Endothelial cell of umbilical vein (primary cell): ENCODE measurements at regions not wholly inside any gene's neighbourhood (a gene's known extent, or its start where the extent isn't known, plus 50 kb on each side); places are given as distances from the start of the nearest gene placed in this dataset.

ENCODE experiments used
- BruUV-seq: library from RNA; stranded (reverse); fragments of 400-500 nt; replicated peaks from 2 replicates; lab custom pipeline; 2021; lab: Mats Ljungman, UMichigan
- CTCF ChIA-PET: fragments of 300-600, 350-600 bp; sonication (Branson Sonifier 250); formaldehyde crosslinking; loops from one replicate; lab custom pipeline; 2021; ENCODE audit warnings: antibody characterized with exemption, inconsistent platforms; lab: Charles Lee
- POLR2A ChIA-PET: fragments of 300-600, 350-600 bp; sonication (Branson Sonifier 250); formaldehyde crosslinking; loops from one replicate; lab custom pipeline; 2021; ENCODE audit warnings: antibody characterized with exemption, inconsistent platforms; lab: Charles Lee
- DNase-seq: peaks from one replicate; pipeline ENCODE4 v3.0.0-alpha.2; 2011; ENCODE audit warnings: low read depth, low spot score
- FAIRE-seq: peaks from 2 replicates; lab custom pipeline; 2011; peaks lifted over from hg19 to GRCh38; lab: Jason Lieb, UNC
- H2AFZ ChIP-seq: 2 replicates; pipeline ENCODE4 v1.6.0; 2012; ENCODE audit warnings: low read depth, low read length, control low read depth, inconsistent platforms
- H3K27ac ChIP-seq: 2 replicates; pipeline ENCODE4 v1.5.1; 2011; ENCODE audit warnings: low read depth, mild to moderate bottlenecking, control low read depth, low read length, moderate library complexity; ENCODE audit not compliant: insufficient read depth
- H3K27me3 ChIP-seq, 2 experiments: 2 replicates each; pipeline versions ENCODE4 v1.6.0 to v1.6.1; 2011; ENCODE audit warnings: low read length in 2 of 2, mixed read lengths in 1 of 2; ENCODE audit not compliant: control insufficient read depth in 2 of 2, insufficient read depth in 2 of 2
- H3K36me3 ChIP-seq, 2 experiments: 2 replicates in 1 of 2; 3 replicates in 1 of 2; pipeline ENCODE4 v1.5.1; 2011; ENCODE audit warnings: low read length in 2 of 2, mild to moderate bottlenecking in 1 of 2, moderate library complexity in 1 of 2; ENCODE audit not compliant: control insufficient read depth in 2 of 2, insufficient read depth in 2 of 2; ENCODE audit errors: extremely low read depth in 1 of 2
- H3K4me1 ChIP-seq: 3 replicates; pipeline ENCODE4 v1.5.1; 2011; ENCODE audit warnings: mild to moderate bottlenecking, low read length; ENCODE audit not compliant: control insufficient read depth, insufficient read depth; ENCODE audit errors: extremely low read depth
- H3K4me2 ChIP-seq: 2 replicates; pipeline ENCODE4 v1.6.1; 2011; ENCODE audit warnings: low read length, control low read depth, mixed read lengths; ENCODE audit not compliant: insufficient read depth
- H3K4me3 ChIP-seq, 3 experiments: fragments of 200-600 bp in 1 of 3; sonication (generic), shearing (Covaris generic) in 1 of 3; replicated peaks in 1 of 3; 2 replicates each; pipeline ENCODE4 v1.5.1; 2011 to 2016; ENCODE audit warnings: control low read depth in 3 of 3, low read length in 3 of 3, mild to moderate bottlenecking in 2 of 3, inconsistent platforms in 1 of 3, low read depth in 1 of 3, moderate library complexity in 1 of 3; ENCODE audit not compliant: insufficient read depth in 1 of 3
- H3K79me2 ChIP-seq: 2 replicates; pipeline ENCODE4 v1.6.0; 2012; ENCODE audit warnings: low read length, inconsistent platforms; ENCODE audit not compliant: control insufficient read depth, insufficient read depth
- H3K9ac ChIP-seq: replicated peaks from 2 replicates; pipeline ENCODE3; 2011; ENCODE audit warnings: low read length, control low read depth; ENCODE audit not compliant: insufficient read depth; ENCODE audit errors: extremely low read depth
- H3K9me1 ChIP-seq: replicated peaks from 3 replicates; pipeline ENCODE4 v1.6.0; 2011; ENCODE audit warnings: mild to moderate bottlenecking, low read length; ENCODE audit not compliant: control insufficient read depth, insufficient read depth; ENCODE audit errors: extremely low read depth
- H3K9me3 ChIP-seq: replicated peaks from 2 replicates; pipeline ENCODE4 v1.5.1; 2012; ENCODE audit warnings: low read length, inconsistent platforms; ENCODE audit not compliant: control insufficient read depth, insufficient read depth
- H4K20me1 ChIP-seq: replicated peaks from 2 replicates; pipeline ENCODE3; 2011; ENCODE audit warnings: mild to moderate bottlenecking, low read length; ENCODE audit not compliant: control insufficient read depth, insufficient read depth; ENCODE audit errors: extremely low read depth
- CTCF ChIP-seq, 2 donors: IDR thresholded peaks; 1 replicate in 1 of 2; 2 replicates in 1 of 2; pipeline ENCODE4 v1.5.1; 2011; ENCODE audit warnings: low read length in 2 of 2, mild to moderate bottlenecking in 2 of 2, moderate library complexity in 2 of 2, control low read depth in 1 of 2, inconsistent platforms in 1 of 2, low read depth in 1 of 2; ENCODE audit not compliant: insufficient read depth in 1 of 2; ENCODE audit errors: extremely low read depth in 1 of 2
- EZH2 ChIP-seq: IDR thresholded peaks from 2 replicates; pipeline ENCODE4 v1.6.1; 2012; ENCODE audit warnings: borderline replicate concordance, low read depth, mild to moderate bottlenecking, moderate library complexity, low read length, inconsistent platforms; ENCODE audit not compliant: severe bottlenecking
- FOS ChIP-seq: IDR thresholded peaks from 2 replicates; pipeline ENCODE4 v1.6.1; 2011; ENCODE audit warnings: mild to moderate bottlenecking, low read length, moderate library complexity, borderline replicate concordance; ENCODE audit not compliant: insufficient read depth
- GATA2 ChIP-seq: IDR thresholded peaks from 2 replicates; pipeline ENCODE4 v1.7.0; 2011; ENCODE audit warnings: low read depth, mild to moderate bottlenecking, moderate library complexity, mixed read lengths, low read length; ENCODE audit not compliant: insufficient read length, insufficient read depth
- JUN ChIP-seq: IDR thresholded peaks from 2 replicates; pipeline ENCODE4 v1.6.1; 2011; ENCODE audit warnings: borderline replicate concordance, low read depth; ENCODE audit not compliant: insufficient read length, insufficient read depth
- MAX ChIP-seq: IDR thresholded peaks from 2 replicates; pipeline ENCODE4 v1.6.1; 2011; ENCODE audit not compliant: insufficient read depth, insufficient read length
- MYC ChIP-seq: IDR thresholded peaks from one replicate; pipeline ENCODE4 v1.6.1; 2011; ENCODE audit warnings: mild to moderate bottlenecking, low read depth, low read length
- POLR2A ChIP-seq: IDR thresholded peaks from 2 replicates; pipeline ENCODE4 v1.6.1; 2012; ENCODE audit warnings: low read depth, mild to moderate bottlenecking, control low read depth, low read length
- POLR2AphosphoS5 ChIP-seq: IDR thresholded peaks from 2 replicates; pipeline ENCODE4 v1.6.1; 2012; ENCODE audit warnings: low read depth, mild to moderate bottlenecking, control low read depth, low read length, moderate library complexity; ENCODE audit not compliant: insufficient read depth
- dilution Hi-C: fragments of 300-500 bp; cut with MboI; formaldehyde crosslinking; loops from one replicate; pipeline ENCODE4 v1.15.0; 2019; ENCODE audit warnings: low sequenced_read_pairs; ENCODE audit not compliant: extremely low pct_ligation_motif_present
- intact Hi-C: fragments of 100-400 bp; cut with micrococcal nuclease; formaldehyde crosslinking; loops from one replicate; pipeline ENCODE4 v1.10.0; 2022

DNA sequence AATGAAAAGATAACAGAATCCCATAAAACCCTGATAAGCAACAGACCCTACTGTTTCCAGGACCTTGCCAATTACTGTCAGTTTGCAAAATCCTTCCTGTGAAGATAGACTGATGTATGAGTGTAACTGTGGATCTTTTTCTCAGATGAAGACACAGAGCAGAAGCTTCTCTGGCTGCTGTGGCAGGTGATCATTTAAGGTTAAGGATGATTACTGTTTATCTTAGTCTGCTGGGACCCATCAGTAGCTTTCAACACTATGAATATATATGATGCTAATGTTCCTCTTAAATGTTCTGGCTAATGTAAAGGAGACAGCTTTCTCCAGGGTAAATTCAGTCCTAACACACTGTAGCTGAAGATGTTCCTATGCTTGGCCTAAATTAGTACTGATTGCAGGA lies 56.0 kb upstream of the CTTNBP2 start:
- H3K36me3 ChIP-seq, result no peaks in the 10 kb centered on the region
- intact Hi-C loops, result no loop called here

More for the DNA sequence above, 56.0 kb upstream of the CTTNBP2 start:
- no peaks in the 10 kb centered on the region for H3K4me1 ChIP-seq
- no peak overlapping the region for H3K4me3 ChIP-seq
- H3K9me3 ChIP-seq, result no peaks in the 10 kb centered on the region
- dilution Hi-C loops, result no loop called here
- no peak overlapping the region for H3K9ac ChIP-seq
- ChIA-PET POLR2A (no interaction called here), CTCF (interaction anchor here (0.5 to 1.5 kb wide), 3 partner anchors 9 to 236 kb away, joined by 3 to 6 read pairs (median 3); no protein-coding TSS in a partner anchor)
- no peak overlapping the region for H3K4me2 ChIP-seq
- H3K27ac ChIP-seq, result no peak overlapping the region
- DNase-seq, result no peak
- BruUV-seq, result no TSS peak
- no peaks in the 10 kb centered on the region for H3K79me2 ChIP-seq
- no peaks in the 10 kb centered on the region for H3K9me1 ChIP-seq
- no peak overlapping the region for H2AFZ ChIP-seq
- no peaks in the 10 kb centered on the region for H4K20me1 ChIP-seq
- FAIRE-seq, result no peak
- TF ChIP-seq GATA2 (no peak), POLR2A (no peak), POLR2AphosphoS5 (no peak), MAX (no peak), FOS (no peak), CTCF (IDR thresholded peaks at IDR 0.05; ENCODE audit: extremely low read depth in 1 of 2, insufficient read depth in 1 of 2, low read depth in 1 of 2, low read length in 2 of 2) (no peak), MYC (no peak), JUN (no peak), EZH2 (no peak)
- H3K27me3 ChIP-seq, result no peaks in the 10 kb centered on the region
